Stimulated activated CD4-positive, alpha-beta T cell treated with anti-CD3 and anti-CD28 coated beads, Interleukin-1b, Interleukin-23, amount 100 ng/mL, for 4 hours (primary cell): ENCODE measurements at regions not wholly inside any gene's neighbourhood (a gene's known extent, or its start where the extent isn't known, plus 50 kb on each side); places are given as distances from the start of the nearest gene placed in this dataset.

Experiments
- DNase-seq, 2 donors: peaks; one replicate each; pipeline ENCODE4 v3.0.0-alpha.2; 2020; ENCODE audit warnings: low read depth in 2 of 2

- DNase-seq: no peak
Observed at GRCh38 chr9:97747201-97747965, 50.2 kb upstream of the XPA start.

- no peak for DNase-seq
Observed at GRCh38 chr9:97748525-97748924, 51.4 kb upstream of the XPA start.

GRCh38 chr9:97749928-97750327, 52.8 kb upstream of the XPA start:
- DNase-seq: no peak

GRCh38 chr9:97751531-97751930, 54.4 kb upstream of the XPA start:
- DNase-seq: no peak

- no peak for DNase-seq
Observed at GRCh38 chr9:97752274-97752673, 55.1 kb upstream of the XPA start.

GRCh38 chr9:97753364-97753763, 56.2 kb upstream of the XPA start:
- DNase-seq: no peak

- no peak for DNase-seq
Observed at GRCh38 chr9:97753975-97754374, 56.8 kb upstream of the XPA start.

- no peak for DNase-seq
Observed at GRCh38 chr9:97755618-97756267, 58.6 kb upstream of the XPA start.

GRCh38 chr9:97756991-97757390, 59.9 kb upstream of the XPA start:
- no peak for DNase-seq

- no peak for DNase-seq
Observed at GRCh38 chr9:97758334-97758916, 61.3 kb upstream of the XPA start.

GRCh38 chr9:97759581-97760288, 62.6 kb upstream of the XPA start:
- no peak for DNase-seq

- no peak for DNase-seq
Observed at GRCh38 chr9:97761056-97761598, 64.0 kb upstream of the XPA start.

GRCh38 chr9:97761879-97762278, 64.7 kb upstream of the XPA start:
- no peak for DNase-seq

GRCh38 chr9:97763874-97764273, 66.7 kb upstream of the XPA start:
- DNase-seq: no peak

GRCh38 chr9:97766092-97766491, 69.0 kb upstream of the XPA start:
- DNase-seq: no peak

GRCh38 chr9:97766610-97767009, 69.5 kb upstream of the XPA start:
- no peak for DNase-seq

- no peak for DNase-seq
Observed at GRCh38 chr9:97767891-97768290, 70.8 kb upstream of the XPA start.

GRCh38 chr9:97768746-97769145, 71.6 kb upstream of the XPA start:
- no peak for DNase-seq

- DNase-seq: no peak
Observed at GRCh38 chr9:97769208-97769607, 72.1 kb upstream of the XPA start.

GRCh38 chr9:97770808-97771372, 73.8 kb upstream of the XPA start:
- no peak for DNase-seq

GRCh38 chr9:97771641-97772040, 74.5 kb upstream of the XPA start:
- no peak for DNase-seq

- DNase-seq: no peak
Observed at GRCh38 chr9:97772145-97772544, 75.0 kb upstream of the XPA start.
